CD14-positive monocyte (primary cell): ENCODE measurements at regions not wholly inside any gene's neighbourhood (a gene's known extent, or its start where the extent isn't known, plus 50 kb on each side); places are given as distances from the start of the nearest gene placed in this dataset.

Experiments used
- DNase-seq, 3 donors: peaks; one replicate each; pipeline ENCODE4 v3.0.0-alpha.2; 2011 to 2022
- H2AFZ ChIP-seq: 2 replicates; pipeline ENCODE4 v1.6.0; 2012; ENCODE audit warnings: mild to moderate bottlenecking, low read depth, low read length, inconsistent platforms; ENCODE audit not compliant: insufficient read depth, poor library complexity, severe bottlenecking
- H3K27ac ChIP-seq, 2 donors: 1 replicate in 1 of 2; 2 replicates in 1 of 2; pipeline ENCODE4 v1.5.1; 2012 to 2013; ENCODE audit warnings: low read length in 2 of 2, control low read depth in 1 of 2, inconsistent platforms in 1 of 2, low read depth in 1 of 2, mild to moderate bottlenecking in 1 of 2
- H3K27me3 ChIP-seq, 2 donors: one replicate each; pipeline versions ENCODE4 v1.6.0 to v1.6.1; 2011 to 2013; ENCODE audit warnings: low read length in 2 of 2; ENCODE audit not compliant: control insufficient read depth in 2 of 2, insufficient read depth in 2 of 2
- H3K36me3 ChIP-seq, 2 donors: replicated peaks in 1 of 2; 1 replicate in 1 of 2; 2 replicates in 1 of 2; pipeline versions ENCODE4 v1.5.1 to v1.6.1; 2012 to 2013; ENCODE audit warnings: low read length in 2 of 2, control low read depth in 1 of 2, inconsistent platforms in 1 of 2, mild to moderate bottlenecking in 1 of 2; ENCODE audit not compliant: insufficient read depth in 2 of 2, control insufficient read depth in 1 of 2
- H3K4me1 ChIP-seq, 2 donors: 1 replicate in 1 of 2; 2 replicates in 1 of 2; pipeline versions ENCODE4 v1.5.1 to v1.6.1; 2012 to 2013; ENCODE audit warnings: low read length in 2 of 2, control low read depth in 1 of 2, inconsistent platforms in 1 of 2, mild to moderate bottlenecking in 1 of 2, moderate library complexity in 1 of 2; ENCODE audit not compliant: insufficient read depth in 2 of 2, control insufficient read depth in 1 of 2
- H3K4me2 ChIP-seq: replicated peaks from 2 replicates; pipeline ENCODE3; 2012; ENCODE audit warnings: low read length, moderate library complexity, mild to moderate bottlenecking; ENCODE audit not compliant: poor library complexity, severe bottlenecking; ENCODE audit errors: extremely low read depth
- H3K4me3 ChIP-seq, 3 experiments: fragments of 200-600 bp in 1 of 3; sonication (generic) in 1 of 3; replicated peaks in 1 of 3; 1 replicate in 2 of 3; 2 replicates in 1 of 3; pipeline ENCODE4 v1.5.1; 2011 to 2013; ENCODE audit warnings: low read length in 3 of 3, mild to moderate bottlenecking in 3 of 3, control low read depth in 2 of 3, low read depth in 2 of 3, inconsistent platforms in 1 of 3, moderate library complexity in 1 of 3
- H3K79me2 ChIP-seq: 2 replicates; pipeline ENCODE4 v1.6.0; 2012; ENCODE audit warnings: mild to moderate bottlenecking, control low read depth, inconsistent platforms, low read length, moderate library complexity; ENCODE audit not compliant: insufficient read depth
- H3K9ac ChIP-seq: 2 replicates; pipeline ENCODE4 v1.6.0; 2017; ENCODE audit warnings: low read length, mild to moderate bottlenecking; ENCODE audit not compliant: insufficient read depth, poor library complexity, severe bottlenecking
- H3K9me3 ChIP-seq, 2 donors: replicated peaks in 1 of 2; 1 replicate in 1 of 2; 2 replicates in 1 of 2; pipeline versions ENCODE4 v1.5.1 to v1.6.1; 2012 to 2013; ENCODE audit warnings: low read length in 2 of 2, control low read depth in 1 of 2; ENCODE audit not compliant: control insufficient read depth in 1 of 2, insufficient read depth in 1 of 2
- H4K20me1 ChIP-seq: 2 replicates; pipeline ENCODE4 v1.6.0; 2012; ENCODE audit warnings: mild to moderate bottlenecking, low read length, control low read depth, moderate library complexity; ENCODE audit not compliant: insufficient read depth
- H3K27ac Mint-ChIP-seq, 7 donors: one replicate each; pipeline ENCODE4 v1.8.0; 2020; ENCODE audit warnings: mild to moderate bottlenecking in 7 of 7, mixed read lengths in 7 of 7, moderate library complexity in 6 of 7, inconsistent platforms in 2 of 7
- H3K27me3 Mint-ChIP-seq, 3 donors: one replicate each; pipeline ENCODE4 v1.8.0; 2021 to 2022; ENCODE audit warnings: low read depth in 3 of 3, mild to moderate bottlenecking in 3 of 3, mixed read lengths in 3 of 3, moderate library complexity in 3 of 3, inconsistent platforms in 1 of 3
- H3K36me3 Mint-ChIP-seq, 2 donors: one replicate each; pipeline ENCODE4 v1.8.0; 2020; ENCODE audit warnings: mixed read lengths in 2 of 2, inconsistent platforms in 1 of 2, mild to moderate bottlenecking in 1 of 2
- H3K4me1 Mint-ChIP-seq: one replicate; pipeline ENCODE4 v1.8.0; 2020; ENCODE audit warnings: mild to moderate bottlenecking, mixed read lengths
- H3K4me3 Mint-ChIP-seq, 2 donors: one replicate each; pipeline ENCODE4 v1.8.0; 2020; ENCODE audit warnings: mild to moderate bottlenecking in 2 of 2, mixed read lengths in 2 of 2, moderate library complexity in 1 of 2
- H3K9me3 Mint-ChIP-seq, 7 donors: one replicate each; pipeline ENCODE4 v1.8.0; 2020 to 2022; ENCODE audit warnings: mixed read lengths in 7 of 7, mild to moderate bottlenecking in 6 of 7, moderate library complexity in 6 of 7, inconsistent platforms in 2 of 7
- CTCF ChIP-seq: fragments of 200-600 bp; IDR thresholded peaks from one replicate; pipeline ENCODE4 v1.8.0; 2022; ENCODE audit warnings: antibody characterized with exemption, mild to moderate bottlenecking
- WGBS: methylation state at CpG from one replicate; pipeline ENCODE4 v1.1.5; 2013; ENCODE audit warnings: missing lambda C conversion rate; ENCODE audit not compliant: insufficient coverage; 5-methylcytosine and 5-hydroxymethylcytosine counted together
- intact Hi-C, 2 donors: fragments of 100-400 bp; cut with micrococcal nuclease; formaldehyde crosslinking; loops; one replicate each; pipeline versions ENCODE4 v1.15.0 to v1.15.1; 2023

- H3K4me3 ChIP-seq, result no peak overlapping the region
These were observed 261.5 kb upstream of the COL8A1 start for GRCh38 chr3:99376926-99377325.

GRCh38 chr3:99373846-99374210 lies 264.6 kb upstream of the COL8A1 start:
- no CpG with 5 or more reads among the region's 2 CpGs for WGBS
- no peak overlapping the region for H2AFZ ChIP-seq
- H3K4me1 ChIP-seq, result no peaks in the 10 kb centered on the region
- H3K79me2 ChIP-seq, result no peaks in the 10 kb centered on the region
- no peak overlapping the region for H3K9ac ChIP-seq
- no peak for DNase-seq
- Mint-ChIP-seq H3K27ac (no peak overlapping the region), H3K36me3 (no peaks in the 10 kb centered on the region), H3K27me3 (peaks cover 0 to 2% (median 0%) of the 10 kb centered on the region in 3 donors), H3K9me3 (peaks cover 0 to 16% (median 7%) of the 10 kb centered on the region in 7 donors), H3K4me3 (no peak overlapping the region), H3K4me1 (no peaks in the 10 kb centered on the region)
- no peak for TF ChIP-seq CTCF
- peaks cover 12 to 14% of the 10 kb centered on the region in 2 donors for H3K9me3 ChIP-seq
- no peak overlapping the region for H3K27ac ChIP-seq
- no peak overlapping the region for H3K4me2 ChIP-seq
- no peaks in the 10 kb centered on the region for H3K36me3 ChIP-seq
- intact Hi-C loops, result no loop called here
- no peak overlapping the region for H3K4me3 ChIP-seq
- no peaks in the 10 kb centered on the region for H4K20me1 ChIP-seq
- H3K27me3 ChIP-seq, result no peaks in the 10 kb centered on the region

More at GRCh38 chr3:99376926-99377325, 261.5 kb upstream of the COL8A1 start:
- no peak overlapping the region for H3K9ac ChIP-seq
- no peaks in the 10 kb centered on the region for H3K36me3 ChIP-seq
- Mint-ChIP-seq H3K9me3 (peaks cover 0 to 16% (median 7%) of the 10 kb centered on the region in 7 donors), H3K4me1 (no peaks in the 10 kb centered on the region), H3K27me3 (peaks cover 0 to 2% (median 0%) of the 10 kb centered on the region in 3 donors), H3K36me3 (no peaks in the 10 kb centered on the region), H3K4me3 (no peak overlapping the region), H3K27ac (no peak overlapping the region)
- intact Hi-C loops, result no loop called here
- H3K9me3 ChIP-seq, result peaks cover 12 to 14% of the 10 kb centered on the region in 2 donors
- no peaks in the 10 kb centered on the region for H3K79me2 ChIP-seq
- no peak for TF ChIP-seq CTCF
- no peak overlapping the region for H3K27ac ChIP-seq
- no peak overlapping the region for H3K4me2 ChIP-seq
- H3K4me1 ChIP-seq, result no peaks in the 10 kb centered on the region
- no peak for DNase-seq
- H3K27me3 ChIP-seq, result no peaks in the 10 kb centered on the region
- H2AFZ ChIP-seq, result no peak overlapping the region
- 86% methylated on average over 3 of the region's 3 CpGs for WGBS
- no peaks in the 10 kb centered on the region for H4K20me1 ChIP-seq
